Mesenteric fat pad (tissue), 1 donor: ENCODE measurements at regions not wholly inside any gene's neighbourhood (a gene's known extent, or its start where the extent isn't known, plus 50 kb on each side); places are given as distances from the start of the nearest gene placed in this dataset.
"Not testable (repeated sequence)": the region's sequence is repeated elsewhere in the genome, so short reads cannot be mapped to it uniquely, and the experiment has no call there.

Source experiments
- DNase-seq: peaks from one replicate; pipeline ENCODE4 v3.0.0-alpha.2; 2020; ENCODE audit warnings: low spot score
- donor health status: DM: yes; HTN: yes; CAD: no.

- DNase-seq: no peak
These were observed 836.1 kb upstream of the CDH8 start for GRCh38 chr16:62872339-62872738.

GRCh38 chr16:62870554-62870953 is 834.3 kb upstream of the CDH8 start:
- no peak for DNase-seq

GRCh38 chr16:62869837-62870236 is 833.6 kb upstream of the CDH8 start:
- no peak for DNase-seq

GRCh38 chr16:62863139-62863538 is 826.9 kb upstream of the CDH8 start:
- DNase-seq: no peak

GRCh38 chr16:62853887-62854286 is 817.6 kb upstream of the CDH8 start:
- DNase-seq: no peak

GRCh38 chr16:62846399-62847057 is 810.3 kb upstream of the CDH8 start:
- no peak for DNase-seq

- no peak for DNase-seq
These were observed 796.0 kb upstream of the CDH8 start for GRCh38 chr16:62832214-62832613.

- no peak for DNase-seq
These were observed 795.1 kb upstream of the CDH8 start for GRCh38 chr16:62831235-62831850.

GRCh38 chr16:62829607-62830006 is 793.4 kb upstream of the CDH8 start:
- DNase-seq: no peak

GRCh38 chr16:62829084-62829483 is 792.8 kb upstream of the CDH8 start:
- no peak for DNase-seq

- no peak for DNase-seq
These were observed 785.6 kb upstream of the CDH8 start for GRCh38 chr16:62821824-62822223.

- DNase-seq: no peak
These were observed 780.8 kb upstream of the CDH8 start for GRCh38 chr16:62816971-62817519.

- DNase-seq: no peak
These were observed 778.7 kb upstream of the CDH8 start for GRCh38 chr16:62814891-62815290.

GRCh38 chr16:62805221-62805857 is 769.1 kb upstream of the CDH8 start:
- no peak for DNase-seq

- DNase-seq: no peak
These were observed 758.5 kb upstream of the CDH8 start for GRCh38 chr16:62794724-62795123.

GRCh38 chr16:62780081-62780480 is 743.8 kb upstream of the CDH8 start:
- not testable (repeated sequence) for DNase-seq

- no peak for DNase-seq
These were observed 728.3 kb upstream of the CDH8 start for GRCh38 chr16:62764572-62764971.

- DNase-seq: no peak
These were observed 724.2 kb upstream of the CDH8 start for GRCh38 chr16:62760398-62760797.

- DNase-seq: no peak
These were observed 719.7 kb upstream of the CDH8 start for GRCh38 chr16:62755938-62756337.

- no peak for DNase-seq
These were observed 716.6 kb upstream of the CDH8 start for GRCh38 chr16:62752854-62753253.

- DNase-seq: no peak
These were observed 715.0 kb upstream of the CDH8 start for GRCh38 chr16:62751218-62751617.

GRCh38 chr16:62741692-62742091 is 705.5 kb upstream of the CDH8 start:
- DNase-seq: no peak
